ENCODE measurements at regions not wholly inside any gene's neighbourhood (a gene's known extent, or its start where the extent isn't known, plus 50 kb on each side); places are given as distances from the start of the nearest gene placed in this dataset.
"Not testable (repeated sequence)": the region's sequence is repeated elsewhere in the genome, so short reads cannot be mapped to it uniquely, and the experiment has no call there.

DNA sequence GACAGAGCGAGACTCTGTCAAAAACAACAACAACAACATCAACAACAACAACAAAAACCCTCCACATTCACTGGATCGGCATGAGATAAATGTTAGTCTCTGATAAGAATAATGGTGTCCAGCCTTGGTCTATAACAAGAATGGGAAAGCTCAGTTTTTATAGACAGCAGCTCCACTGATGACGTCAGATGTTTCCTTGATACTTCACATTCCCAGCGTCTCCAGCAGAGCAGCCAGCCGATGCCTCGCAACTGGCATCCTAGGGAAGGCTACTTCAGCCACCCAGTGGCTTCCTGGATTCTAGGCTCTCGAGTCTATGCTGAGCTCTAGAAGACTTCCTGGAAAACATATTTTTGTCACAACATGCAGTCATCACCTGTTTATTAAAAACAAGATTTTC lies 271.4 kb upstream of the SMIM21 start:
- no peak for DNase-seq (ENCODE audit: low read depth in 3 of 3, low spot score in 2 of 3)

DNA sequence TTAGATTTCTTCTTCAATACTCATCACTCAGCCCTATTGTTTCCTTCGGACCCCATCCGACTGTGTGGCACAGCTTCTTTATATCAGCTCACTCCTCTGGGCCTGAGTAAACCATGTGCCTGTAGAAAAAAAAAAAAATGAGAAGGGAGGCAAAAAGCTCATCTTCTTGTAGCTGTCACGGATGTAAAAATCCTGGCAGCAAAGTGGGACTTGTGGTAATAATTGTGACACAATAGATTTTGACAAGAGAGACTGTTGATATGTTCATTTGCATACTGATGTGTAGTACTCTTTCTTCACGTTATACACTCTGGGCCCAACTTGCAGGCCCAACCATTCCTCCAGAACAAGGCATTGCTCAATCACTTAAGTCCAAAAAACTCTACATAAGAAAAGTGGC lies 270.0 kb upstream of the SMIM21 start:
- DNase-seq (ENCODE audit: low read depth in 3 of 3, low spot score in 2 of 3), result no peak

- DNase-seq (ENCODE audit: low read depth in 3 of 3, low spot score in 2 of 3), result no peak
Measured at GRCh38 chr18:75696391-75696790, 268.9 kb upstream of the SMIM21 start.

DNA sequence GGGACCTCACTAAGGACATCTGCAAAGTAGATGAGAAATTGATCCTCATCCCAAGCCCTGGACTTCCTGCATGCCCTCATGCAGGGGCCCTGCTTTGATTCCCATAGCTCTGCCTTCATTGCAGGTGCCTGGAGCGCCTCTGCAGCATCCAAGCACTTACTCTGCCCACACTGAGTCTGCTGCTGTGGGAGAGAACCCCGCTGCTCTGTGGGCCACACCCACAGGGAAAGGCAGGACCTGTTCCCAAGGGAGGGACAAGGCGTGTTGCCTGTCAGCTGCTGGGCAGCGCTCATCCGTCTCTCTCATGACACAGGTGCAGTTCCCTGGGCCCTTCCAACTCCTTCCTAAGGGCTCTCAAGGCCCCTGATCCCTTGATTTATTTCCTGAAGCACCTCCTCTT lies 266.8 kb upstream of the SMIM21 start:
- no peak for DNase-seq (ENCODE audit: low read depth in 3 of 3, low spot score in 2 of 3)

DNA sequence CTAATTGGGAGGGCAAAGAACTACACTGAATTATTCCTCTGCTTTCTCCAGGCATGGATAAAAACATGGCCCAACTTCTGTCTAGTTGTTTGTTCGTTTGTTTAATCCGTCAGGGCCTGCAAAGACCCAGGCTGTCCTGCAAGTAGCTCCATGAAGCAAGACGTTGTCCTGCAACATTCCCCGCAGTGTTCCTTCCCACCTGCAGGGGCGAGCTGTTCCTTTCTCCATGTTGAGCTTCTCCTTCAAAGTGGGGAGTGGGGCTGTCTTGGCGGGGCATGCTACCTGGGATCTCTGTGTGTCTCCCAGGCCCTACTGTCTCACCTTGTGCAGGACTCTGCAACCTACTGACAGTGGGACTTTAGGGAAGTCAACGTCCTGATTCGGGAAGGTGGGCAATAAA lies 264.0 kb upstream of the SMIM21 start:
- no peak for DNase-seq (ENCODE audit: low read depth in 3 of 3, low spot score in 2 of 3)

DNA sequence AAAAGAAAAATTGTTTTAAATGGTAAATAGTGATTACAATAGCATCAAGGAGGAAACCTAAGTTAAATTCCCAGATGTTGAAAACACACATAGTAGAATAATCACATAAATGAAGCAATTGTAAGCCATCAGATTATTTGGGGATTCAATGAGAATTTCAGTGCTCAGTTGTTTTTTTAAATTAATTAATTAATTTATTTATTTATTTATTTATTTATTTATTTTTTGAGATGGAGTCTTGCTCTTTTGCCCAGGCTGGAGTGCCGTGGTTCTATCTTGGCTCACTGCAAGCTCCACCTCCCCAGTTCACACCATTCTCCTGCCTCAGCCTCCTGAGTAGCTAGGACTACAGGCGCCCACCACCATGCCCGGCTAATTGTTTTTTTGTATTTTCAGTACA lies 262.8 kb upstream of the SMIM21 start:
- DNase-seq (ENCODE audit: low read depth in 3 of 3, low spot score in 2 of 3), result not testable (repeated sequence)

DNA sequence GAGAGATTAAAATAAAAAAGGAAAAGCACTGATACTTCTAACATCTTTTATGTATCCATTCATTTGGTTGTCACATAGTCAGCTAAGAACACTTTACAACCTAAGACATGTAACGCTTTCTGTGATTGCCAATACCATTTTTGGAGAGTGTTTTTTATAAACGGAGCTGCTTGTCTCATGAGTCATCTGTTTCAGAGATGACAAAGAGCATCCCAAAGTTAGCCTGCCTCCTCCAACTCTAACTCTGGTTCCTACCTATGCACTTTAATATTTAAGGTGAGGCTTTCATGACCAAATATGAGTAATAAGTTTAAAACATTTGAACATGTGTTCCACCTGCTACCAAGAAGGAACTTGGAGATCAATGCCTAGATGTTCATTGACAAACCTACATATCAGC lies 260.1 kb upstream of the SMIM21 start:
- DNase-seq (ENCODE audit: low read depth in 3 of 3, low spot score in 2 of 3), result no peak

DNA sequence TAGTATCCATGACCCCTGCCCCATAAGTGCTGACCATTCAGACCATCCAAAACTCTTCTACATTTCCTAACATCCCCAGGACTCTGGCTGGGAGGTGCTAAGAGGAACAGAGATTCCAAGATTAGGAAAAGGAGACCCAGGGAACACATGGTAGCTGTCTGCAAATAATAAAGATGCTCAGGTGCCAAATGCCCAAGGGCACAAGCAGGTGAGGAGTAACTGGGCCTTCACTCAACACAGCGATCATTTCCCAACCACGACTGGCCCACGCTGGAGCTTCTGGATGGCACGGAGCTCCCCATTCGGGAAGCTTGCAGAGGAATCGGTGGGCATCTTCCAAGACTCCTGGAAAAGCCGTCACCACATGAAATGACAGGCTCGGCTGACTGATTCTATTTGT lies 255.9 kb upstream of the SMIM21 start:
- no peak for DNase-seq (ENCODE audit: low read depth in 3 of 3, low spot score in 2 of 3)

- no peak for DNase-seq (ENCODE audit: low read depth in 3 of 3, low spot score in 2 of 3)
Measured at GRCh38 chr18:75681538-75682115, 254.1 kb upstream of the SMIM21 start.

DNA sequence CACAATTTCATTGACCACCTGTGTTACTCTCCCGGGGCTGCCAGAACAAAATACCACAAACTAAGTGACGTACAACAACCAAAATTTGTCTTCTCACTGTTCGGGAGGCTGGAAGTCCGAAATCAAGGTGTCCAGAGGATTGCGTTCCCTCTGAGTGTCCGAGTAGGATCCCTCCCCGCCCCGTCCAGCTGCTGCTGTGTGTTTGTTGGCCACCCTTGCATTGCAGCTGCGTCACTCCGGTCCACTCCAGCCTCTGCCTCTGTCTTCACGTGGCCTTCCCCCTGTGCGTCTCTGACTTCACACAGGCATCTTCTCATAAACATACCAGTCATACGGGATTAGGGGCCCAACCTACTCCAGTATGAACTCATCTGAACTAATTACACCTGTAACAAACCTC lies 251.8 kb upstream of the SMIM21 start:
- DNase-seq (ENCODE audit: low read depth in 3 of 3, low spot score in 2 of 3), result no peak

GRCh38 chr18:75678627-75679026 lies 251.1 kb upstream of the SMIM21 start:
- no peak for DNase-seq (ENCODE audit: low read depth in 3 of 3, low spot score in 2 of 3)

GRCh38 chr18:75677696-75678455 lies 250.4 kb upstream of the SMIM21 start:
- DNase-seq (ENCODE audit: low read depth in 3 of 3, low spot score in 2 of 3), result no peak

DNA sequence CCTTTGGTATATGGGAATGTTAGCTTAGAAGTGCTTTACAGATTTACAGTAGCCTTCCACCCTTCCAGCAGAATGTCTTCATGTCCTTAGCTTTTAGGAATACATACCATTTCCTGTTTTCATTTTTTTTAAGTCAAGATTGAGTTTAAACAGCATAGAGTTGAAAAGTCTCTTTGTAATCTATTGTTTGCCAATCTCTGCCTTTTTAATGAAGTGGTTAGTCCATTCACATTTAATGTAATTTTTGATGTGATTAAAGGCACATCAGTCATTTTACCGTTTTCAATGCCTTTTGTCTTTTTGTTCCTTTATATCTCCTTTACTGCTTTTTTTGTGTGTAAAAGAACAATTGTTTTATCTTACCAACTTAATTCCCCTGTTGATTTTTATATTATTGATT lies 233.4 kb upstream of the SMIM21 start:
- no peak for DNase-seq (ENCODE audit: low read depth in 3 of 3, low spot score in 2 of 3)

DNA sequence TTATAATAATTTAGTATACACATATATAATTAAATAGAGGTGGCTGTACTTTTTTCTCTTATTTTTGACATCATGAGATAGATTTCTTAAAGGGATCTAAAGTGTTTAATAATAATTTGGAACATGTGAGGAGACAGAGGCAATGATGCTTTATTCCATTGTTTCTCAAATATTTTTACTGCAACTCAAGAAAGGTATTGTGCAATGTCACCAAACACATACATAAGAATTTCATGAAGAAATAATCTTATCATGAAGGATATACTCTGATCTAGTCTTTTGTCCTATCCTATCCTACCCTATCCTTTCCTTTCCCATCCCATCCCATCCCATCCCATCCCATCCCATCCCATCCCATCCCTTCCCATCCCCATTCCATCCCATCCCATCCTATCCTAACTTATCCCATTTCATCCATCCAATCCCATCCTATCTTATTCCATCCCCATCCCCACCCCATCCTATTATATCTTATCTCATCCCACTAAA lies 232.1 kb upstream of the SMIM21 start:
- no peak for DNase-seq (ENCODE audit: low read depth in 3 of 3, low spot score in 2 of 3)

DNA sequence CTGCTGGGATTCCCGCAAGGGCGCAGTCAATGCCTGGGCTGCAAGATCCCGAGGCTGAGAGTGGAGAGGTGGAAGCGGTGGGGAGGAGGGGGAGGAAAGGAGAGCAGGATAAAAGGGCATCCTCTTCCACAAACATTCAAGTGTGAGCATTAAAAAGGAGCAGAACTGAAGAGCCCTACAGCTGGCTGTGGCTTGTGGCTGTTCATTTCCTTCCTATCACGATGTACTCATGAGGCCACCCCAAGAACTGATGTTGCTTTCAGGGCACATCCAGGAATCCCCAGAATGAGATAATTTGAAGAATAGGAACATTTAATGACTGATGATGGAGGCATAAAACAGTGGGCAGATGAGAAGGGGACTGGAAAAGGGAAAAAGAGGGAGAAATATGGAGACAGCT lies 230.8 kb upstream of the SMIM21 start:
- DNase-seq (ENCODE audit: low read depth in 3 of 3, low spot score in 2 of 3), result no peak

DNA sequence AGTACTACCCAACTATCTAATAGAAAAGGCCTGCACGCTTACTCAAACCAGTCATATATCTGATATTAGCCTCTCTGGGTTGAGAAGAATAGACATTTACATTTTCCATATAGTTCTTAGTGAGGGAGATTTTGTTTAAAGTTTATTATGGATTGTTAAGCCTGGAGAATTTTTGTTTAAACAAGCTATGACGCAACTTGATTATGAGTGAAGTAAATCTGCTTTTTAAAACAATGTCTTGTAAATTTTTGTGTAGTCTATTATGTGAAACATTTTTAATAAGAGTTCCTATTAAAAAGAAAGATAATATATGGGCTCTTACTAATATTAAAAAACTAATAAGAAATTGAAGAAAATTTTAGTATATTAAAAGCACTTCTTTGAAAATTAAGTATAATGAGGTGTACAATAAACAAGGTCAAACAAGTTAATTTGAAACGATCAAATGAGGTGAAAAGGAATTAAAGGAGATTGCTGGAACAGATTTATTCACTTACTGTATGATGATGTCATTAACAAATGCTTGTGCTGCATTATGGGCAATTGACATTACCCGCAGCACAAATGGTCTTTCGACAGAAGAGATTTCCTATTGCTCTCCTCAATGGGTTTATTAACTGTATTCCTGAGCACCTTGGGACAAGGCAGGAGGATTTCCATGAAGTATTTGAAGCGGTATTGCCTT lies 229.2 kb upstream of the SMIM21 start:
- DNase-seq (ENCODE audit: low read depth in 3 of 3, low spot score in 2 of 3), result no peak

DNA sequence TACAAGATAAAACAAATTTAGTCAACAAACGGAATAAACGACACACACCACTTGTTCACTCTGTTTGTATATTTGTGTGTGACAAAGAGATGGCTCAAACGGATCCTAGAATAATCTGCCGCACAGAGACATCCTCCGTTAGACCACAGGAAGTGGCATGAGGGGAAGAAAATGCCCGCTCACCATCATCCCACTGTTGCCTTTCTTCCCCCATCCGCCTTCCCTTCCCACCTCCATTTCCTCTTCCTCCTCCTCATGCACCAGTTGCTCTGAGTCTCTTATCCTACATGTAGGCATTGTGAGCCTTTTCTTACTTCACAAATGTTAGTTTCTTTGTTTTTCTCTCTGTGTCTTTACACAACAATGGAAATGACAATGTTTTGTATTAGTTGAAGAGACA lies 228.5 kb upstream of the SMIM21 start:
- no peak for DNase-seq (ENCODE audit: low read depth in 3 of 3, low spot score in 2 of 3)

GRCh38 chr18:75654851-75655751 lies 227.6 kb upstream of the SMIM21 start:
- DNase-seq (ENCODE audit: low read depth in 3 of 3, low spot score in 2 of 3), result no peak

GRCh38 chr18:75654386-75654785 lies 226.9 kb upstream of the SMIM21 start:
- no peak for DNase-seq (ENCODE audit: low read depth in 3 of 3, low spot score in 2 of 3)

DNA sequence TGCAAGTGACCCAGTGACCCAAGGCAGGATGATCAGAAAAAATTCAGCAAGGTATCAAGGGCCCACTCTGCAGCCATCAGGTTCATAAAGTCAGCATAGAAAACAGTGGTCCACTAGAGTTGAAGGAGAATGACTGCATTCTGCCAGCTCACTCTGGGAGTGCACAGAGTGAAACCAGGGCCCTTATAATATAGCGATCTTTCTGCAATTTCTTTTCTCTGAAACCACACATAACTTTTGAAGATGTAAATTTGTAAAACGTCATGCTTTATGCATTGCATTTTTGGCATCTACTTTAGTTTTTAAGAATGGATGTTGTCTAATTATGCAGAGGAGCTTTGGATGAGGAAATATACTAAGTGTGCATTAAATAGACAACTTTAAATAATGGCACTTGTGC lies 225.0 kb upstream of the SMIM21 start:
- DNase-seq (ENCODE audit: low read depth in 3 of 3, low spot score in 2 of 3), result no peak

DNA sequence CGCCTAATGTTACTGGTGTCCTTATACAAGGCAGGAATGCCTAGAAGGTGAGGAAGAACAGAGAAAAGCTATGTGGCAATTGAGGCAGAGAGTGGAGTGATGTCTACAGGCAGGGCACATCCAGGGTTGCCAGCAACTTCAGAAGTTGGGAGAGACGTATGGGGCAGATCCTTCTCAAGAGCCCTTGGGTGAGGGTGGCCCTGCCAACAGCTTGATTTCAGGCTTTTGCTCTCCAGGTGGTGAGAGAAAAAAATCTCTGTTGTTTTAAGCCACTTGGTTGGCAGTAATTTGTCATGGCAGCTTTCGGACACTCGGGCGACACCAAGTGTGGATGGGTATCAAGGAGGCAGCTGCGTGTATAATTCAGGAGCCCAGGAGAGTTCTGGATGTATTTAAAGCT lies 217.4 kb upstream of the SMIM21 start:
- no peak for DNase-seq (ENCODE audit: low read depth in 3 of 3, low spot score in 2 of 3)
